Suppressor macrophage (primary cell): ENCODE measurements at regions not wholly inside any gene's neighbourhood (a gene's known extent, or its start where the extent isn't known, plus 50 kb on each side); places are given as distances from the start of the nearest gene placed in this dataset.

Experiments used
- DNase-seq, 4 experiments: peaks; one replicate each; pipeline ENCODE4 v3.0.0-alpha.2; 2020 to 2022

DNA sequence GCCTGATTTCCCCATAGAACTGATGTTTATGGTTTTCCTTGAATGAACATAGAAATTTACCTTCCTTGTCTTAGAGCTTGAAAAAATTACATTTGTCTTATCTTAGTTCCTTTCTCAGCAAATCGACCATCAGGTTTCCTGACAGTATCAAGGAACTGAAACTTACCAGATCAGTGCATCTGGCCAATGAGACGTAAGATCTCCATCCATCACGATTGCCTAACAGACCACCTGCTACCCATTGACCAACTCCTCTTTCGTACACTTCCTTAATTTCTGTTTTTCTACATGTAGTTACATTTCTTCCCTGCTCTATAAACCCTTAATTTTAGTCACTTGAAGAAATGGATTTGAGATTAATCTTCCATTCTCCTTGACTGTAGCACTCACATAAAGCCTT lies 57.4 kb upstream of the TMPRSS15 start:
- DNase-seq, result peak in 3 of 4 experiments; percentile 1 to 9 (median 6)

DNA sequence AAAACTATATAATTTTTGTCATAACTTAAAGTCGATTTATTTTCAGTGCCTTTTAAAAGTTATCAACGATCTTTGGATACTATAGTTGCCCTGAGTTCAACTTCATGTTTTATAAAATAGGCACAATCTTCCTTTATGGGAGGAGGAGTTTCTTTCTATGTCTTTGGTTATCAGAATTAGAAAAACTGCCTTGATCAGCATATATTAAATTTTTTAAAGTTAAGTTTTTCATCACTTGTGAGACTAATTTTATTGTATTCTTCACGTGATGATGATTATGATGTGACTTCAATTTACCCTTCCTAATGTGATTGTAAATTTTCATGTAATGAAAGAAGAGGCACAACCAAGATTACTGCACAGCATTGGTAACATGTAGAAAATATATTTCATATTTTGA lies 58.2 kb upstream of the TMPRSS15 start:
- no peak for DNase-seq

DNA sequence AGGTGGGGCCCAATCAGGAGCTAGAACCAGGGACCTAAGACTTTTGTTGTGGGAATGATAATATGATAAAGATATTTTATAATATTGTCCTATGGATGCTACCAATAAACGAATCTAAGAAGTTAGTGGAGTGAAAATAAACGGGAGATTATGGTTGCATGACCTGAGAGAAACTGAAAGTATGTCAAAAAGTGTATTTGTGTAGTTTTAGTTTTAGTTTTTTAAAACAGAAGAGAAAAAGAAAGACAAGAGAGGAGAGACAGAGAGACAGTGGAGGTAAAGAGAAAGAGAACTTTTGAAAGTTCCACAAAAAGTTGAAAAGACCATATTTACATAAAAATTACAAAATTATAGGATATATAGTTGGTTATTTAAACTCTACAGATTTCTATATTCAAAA lies 64.1 kb upstream of the TMPRSS15 start:
- no peak for DNase-seq

DNA sequence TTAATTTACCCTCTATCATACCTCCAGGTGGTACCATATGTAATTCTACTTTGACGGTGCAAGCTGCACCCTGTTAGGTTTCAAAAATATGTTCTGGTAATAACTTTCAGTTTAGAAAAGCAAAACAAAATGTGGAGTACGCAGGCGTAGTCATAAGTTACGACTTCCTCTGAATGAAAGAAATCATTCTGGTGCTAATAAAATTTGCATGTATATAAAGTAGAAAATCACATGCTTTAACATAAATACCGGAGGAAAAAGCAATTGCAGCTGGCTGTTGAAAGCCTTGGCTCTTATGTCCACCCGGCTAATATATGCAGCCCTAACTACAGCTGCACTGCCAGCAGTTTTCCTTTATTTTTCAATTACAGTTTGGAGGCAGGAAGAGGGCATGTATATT lies 65.2 kb upstream of the TMPRSS15 start:
- peak in 1 of 4 experiments; percentile 5 for DNase-seq

DNA sequence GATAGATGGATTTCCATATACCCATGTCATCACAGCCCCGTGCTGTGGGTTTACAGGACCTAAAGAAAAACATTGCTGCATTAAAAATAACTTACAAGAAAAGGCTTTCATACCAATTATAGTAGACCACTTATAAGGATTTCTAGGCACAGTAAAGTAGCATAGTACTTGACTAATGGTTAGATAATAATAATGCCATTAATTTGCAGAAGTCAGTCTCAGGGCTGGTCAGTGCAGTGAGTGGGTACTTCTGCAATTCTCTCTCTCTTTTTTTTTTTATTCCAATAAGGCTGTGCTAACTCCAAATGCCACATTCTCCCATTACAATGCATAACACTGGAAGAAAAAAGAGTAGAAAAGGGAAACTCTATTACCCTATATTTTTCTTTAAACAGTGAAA lies 73.1 kb upstream of the TMPRSS15 start:
- peak in 1 of 4 experiments; percentile 2 for DNase-seq

DNA sequence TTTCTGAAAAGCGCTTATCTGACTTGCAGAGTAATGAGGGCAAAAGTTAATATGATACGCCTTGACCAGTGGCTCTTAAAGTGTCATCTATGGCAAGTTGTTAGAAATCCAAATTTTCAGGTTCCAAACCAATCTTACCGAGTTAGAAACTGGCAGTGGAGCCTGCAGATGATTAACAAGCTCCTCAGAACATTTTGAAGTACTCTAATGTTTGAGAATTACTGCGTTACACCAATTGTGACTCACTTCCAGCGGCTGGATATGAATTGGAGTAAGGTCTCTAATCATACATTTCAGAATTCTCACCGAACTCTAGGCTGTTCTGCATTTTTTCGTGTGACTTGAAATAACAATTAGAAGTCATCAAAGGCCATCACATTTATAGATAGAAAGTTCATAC lies 73.5 kb upstream of the TMPRSS15 start:
- no peak for DNase-seq

DNA sequence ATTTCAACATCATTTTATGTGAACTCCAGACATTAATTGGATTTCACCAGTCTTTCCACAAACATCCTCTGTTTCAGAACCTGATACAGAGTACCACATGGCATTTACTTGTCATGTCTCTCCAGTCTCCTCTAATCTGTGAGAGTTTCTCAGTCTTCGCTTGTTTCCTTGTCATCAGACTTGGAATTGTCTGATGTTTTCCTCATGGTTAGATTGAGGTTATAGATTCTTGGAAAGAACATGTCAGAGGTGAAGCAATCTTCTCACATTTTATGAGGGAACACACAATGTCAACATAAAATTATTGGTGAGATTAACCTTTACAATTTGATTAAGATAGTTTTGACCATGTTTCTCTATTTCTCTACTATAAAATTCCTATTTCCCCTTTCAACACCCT lies 74.9 kb upstream of the TMPRSS15 start:
- no peak for DNase-seq

DNA sequence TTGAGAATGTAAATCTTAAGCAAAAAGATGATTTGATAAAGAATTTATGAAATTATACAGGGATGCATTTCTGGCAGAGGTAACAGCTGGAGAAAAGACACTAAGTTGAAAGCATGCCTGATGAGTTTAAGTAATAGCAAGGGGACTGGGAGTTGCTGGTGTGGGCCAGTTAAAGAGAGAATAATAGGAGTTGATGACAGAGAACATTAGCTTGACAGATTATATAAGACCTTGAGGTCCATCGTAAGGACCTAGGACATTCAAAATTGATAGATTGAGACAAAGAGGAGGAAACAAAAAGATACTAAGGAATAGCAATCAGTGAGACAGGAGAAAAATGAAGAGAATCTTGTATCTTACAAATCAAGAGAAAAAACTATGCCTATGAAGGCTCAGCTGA lies 84.7 kb upstream of the TMPRSS15 start:
- DNase-seq, result no peak

DNA sequence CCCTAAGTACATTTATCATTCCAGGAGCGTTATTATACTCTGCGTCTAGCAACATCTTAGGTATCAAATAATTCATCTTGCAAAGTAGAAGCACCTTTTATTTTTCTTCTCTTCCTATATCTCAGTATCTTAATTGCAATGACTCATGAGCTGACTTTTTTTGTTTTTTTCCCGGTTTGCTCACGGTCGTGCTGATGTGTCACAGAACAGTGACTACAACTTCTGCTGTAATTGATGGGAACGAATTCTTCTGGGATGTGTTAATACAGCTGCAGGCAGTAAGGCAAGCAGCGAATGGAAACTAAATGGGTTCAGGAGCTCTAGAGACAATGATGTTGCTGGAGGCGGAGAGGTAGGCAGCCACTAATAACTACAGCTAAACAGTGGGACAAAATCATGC lies 89.8 kb upstream of the TMPRSS15 start:
- no peak for DNase-seq

DNA sequence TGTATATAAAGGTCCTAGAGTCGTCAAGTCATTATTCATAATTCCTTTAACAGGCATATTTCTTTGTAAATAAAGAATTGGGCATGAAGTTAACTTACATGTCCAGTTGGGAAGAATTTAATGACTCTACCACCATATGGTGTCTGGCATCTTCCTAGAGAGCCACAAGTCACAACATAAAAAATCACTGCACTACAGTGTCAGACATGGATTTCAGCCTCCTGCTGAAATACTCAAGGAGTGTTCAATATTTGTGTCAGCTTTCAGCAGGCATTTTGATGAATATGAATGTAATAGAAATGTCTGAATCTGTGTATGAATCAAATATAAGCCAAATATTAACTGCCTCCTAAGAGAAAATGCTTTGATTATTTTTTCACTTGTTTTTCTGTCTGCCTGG lies 91.9 kb upstream of the TMPRSS15 start:
- DNase-seq, result no peak

DNA sequence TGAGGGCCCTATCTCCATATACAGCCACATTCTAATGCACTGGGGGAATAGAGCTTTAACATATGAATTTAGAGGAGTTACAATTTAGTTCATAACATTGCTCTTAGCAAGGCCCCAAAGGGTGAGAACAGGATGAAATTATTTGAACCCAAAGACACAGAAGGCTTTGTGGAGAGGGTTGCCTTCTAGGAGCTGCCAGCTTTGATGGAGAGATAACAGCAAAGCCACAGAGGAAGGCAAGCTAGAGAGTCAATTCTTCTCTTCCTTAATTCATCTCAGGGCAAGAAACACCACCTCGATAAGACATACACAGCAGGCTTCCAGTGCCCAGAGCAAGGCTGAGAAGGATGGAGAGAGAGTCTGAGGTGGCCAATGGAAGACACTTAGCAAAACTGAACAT lies 94.8 kb upstream of the TMPRSS15 start:
- no peak for DNase-seq

DNA sequence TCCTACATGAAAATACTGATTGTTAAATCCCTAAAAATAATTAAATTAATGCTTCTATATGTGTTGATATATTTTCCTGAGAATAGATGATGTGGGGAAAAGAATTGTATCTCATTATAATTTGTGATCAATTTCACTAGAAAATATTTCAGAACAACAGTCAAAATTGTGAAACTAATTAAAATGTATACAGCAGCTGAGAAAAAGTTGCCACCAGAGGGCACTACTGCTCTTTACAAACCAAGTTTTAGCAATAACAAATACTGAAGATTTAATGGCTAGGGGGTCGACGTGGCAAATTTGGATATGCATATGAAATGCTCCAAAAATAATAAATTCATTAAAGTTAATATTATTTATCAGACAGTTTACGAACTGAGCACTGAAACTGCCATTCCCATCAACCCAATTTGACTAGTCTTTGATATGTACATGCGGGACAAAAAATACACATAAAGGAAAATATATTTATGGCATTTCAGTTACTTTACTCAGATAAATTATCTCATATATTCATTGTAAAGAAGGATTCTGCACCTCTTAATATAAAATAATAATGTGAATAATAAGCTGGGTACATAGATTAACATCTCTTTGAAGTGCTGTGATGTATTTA lies 96.3 kb upstream of the TMPRSS15 start:
- DNase-seq, result peak; percentile 53 to 74 (median 60)

DNA sequence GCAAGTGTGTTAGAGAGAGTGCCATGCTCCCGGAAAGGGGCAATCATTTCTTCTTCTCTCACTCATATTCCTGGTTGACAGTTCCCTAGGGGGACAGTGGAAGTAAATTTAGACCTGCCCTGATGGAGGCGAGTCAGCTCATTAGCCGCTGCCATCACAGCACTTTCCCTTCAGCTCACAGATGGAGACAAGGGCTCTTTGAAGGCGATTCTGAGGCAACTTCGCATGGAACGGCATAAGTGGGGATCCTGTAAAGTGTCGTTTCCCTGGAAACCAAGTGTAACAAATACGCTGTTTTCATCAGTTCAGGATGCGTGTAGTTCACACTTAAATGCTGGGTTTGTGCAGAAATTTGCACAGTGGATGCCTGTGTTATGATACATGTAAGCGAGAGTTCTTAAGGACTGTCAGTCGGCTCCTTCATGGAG lies 114.5 kb upstream of the TMPRSS15 start:
- no peak for DNase-seq

DNA sequence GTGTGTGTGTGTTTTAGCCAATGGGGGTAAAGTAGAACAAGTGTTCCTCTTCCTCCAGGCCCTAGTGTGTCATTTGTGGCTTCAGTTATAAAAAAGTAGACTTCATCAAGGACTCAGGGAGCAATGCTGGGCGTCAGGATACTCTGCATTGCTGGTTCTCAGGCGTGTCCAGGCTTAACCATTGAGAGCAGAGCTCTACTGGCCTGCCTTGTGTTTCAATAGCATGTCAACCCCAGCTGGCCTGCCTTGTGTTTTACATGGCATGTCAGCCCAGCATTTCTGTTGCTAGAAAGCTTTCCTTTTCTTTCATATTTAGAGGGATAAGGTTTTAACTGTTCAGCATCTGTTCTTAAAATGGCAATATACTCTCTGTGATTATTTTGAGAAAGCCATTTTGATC lies 117.6 kb upstream of the TMPRSS15 start:
- DNase-seq, result no peak

DNA sequence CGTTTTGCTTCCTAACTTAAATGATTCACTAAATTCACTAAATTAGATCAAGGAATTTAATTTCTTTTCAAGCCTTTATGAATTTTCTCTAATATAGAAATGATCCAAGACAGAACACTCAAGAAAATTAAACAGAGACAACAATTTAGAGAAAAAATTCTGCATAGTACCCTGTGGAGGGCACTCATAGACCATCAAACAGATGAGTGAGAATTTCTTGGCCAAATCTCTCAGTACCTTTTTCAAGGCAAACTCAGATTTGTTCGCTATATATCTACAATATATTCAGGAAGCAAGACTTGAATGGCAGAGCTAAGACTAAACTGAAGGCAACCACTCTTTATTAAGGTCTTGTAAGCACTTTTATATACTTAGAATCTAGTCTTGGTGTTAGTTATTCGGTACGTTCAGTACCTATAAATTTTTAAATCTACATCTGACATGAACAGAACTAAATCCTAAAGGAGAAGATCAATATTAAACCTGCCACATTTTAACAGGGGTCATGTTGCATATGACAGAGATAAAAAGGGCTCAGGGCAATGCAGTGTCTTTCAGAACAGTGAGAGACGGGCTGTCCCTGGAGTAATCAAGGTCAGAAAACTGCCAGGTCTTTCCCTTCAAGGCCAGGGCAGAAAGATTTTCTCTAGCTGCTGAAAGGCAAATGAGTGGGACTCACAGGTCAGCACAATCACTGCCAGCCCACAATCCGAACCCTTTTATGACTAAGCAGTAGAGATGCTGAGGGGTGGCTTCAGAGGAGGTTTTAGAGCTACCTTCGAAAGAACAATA lies 118.8 kb upstream of the TMPRSS15 start:
- DNase-seq, result no peak

DNA sequence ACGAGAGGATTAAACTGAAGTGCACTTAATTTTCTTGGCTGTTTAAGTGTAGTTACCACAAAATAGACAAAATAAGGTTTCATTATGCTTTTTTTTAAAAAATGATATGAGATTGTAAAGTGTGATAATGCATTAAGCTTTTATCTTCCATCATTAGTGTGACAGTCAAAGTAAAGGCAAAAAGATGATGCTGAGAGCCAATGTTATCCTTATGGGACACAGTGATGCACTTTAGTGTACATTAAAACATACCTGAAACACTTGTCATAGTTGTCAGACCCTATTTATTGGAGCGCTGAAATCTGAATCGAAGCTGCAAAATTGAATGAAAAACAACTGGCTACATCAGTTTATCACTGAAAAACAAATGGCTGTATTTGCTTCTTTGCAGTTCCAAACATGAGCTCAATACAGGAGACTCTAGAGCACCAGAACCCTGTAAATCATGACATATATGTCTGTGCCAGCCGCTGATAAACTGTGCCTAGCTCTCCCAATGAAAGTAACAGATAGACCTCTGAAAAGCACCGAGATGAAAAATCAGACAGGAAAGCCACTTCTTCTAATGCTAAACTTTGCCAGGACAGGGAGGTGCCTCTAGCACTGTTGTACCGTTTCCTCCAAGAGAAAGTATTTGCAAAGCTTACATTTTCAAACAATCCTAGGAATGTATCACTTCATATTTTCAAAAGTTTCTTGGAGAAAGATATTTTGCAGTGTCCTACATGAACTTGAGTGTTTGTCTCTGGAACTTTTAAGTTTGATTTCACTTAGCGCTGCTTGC lies 120.7 kb upstream of the TMPRSS15 start:
- no peak for DNase-seq

DNA sequence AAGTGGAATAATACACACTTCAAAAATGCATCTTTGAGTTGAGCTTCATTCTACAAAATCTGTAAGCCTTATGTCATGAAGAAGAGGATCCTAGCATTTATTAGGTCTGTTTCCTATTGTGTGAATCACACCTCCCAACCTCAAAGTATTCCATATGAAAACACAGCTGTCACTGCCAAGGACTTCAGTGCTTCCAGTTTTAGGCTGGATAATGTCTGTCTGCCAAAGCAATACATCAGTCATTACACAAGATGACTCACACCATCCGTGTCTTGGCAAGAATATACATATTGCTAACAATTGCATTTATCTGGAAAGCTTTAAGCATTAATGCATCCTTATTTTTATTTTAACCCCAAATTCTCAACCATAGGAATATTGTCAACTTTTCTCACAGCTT lies 125.7 kb upstream of the TMPRSS15 start:
- no peak for DNase-seq

DNA sequence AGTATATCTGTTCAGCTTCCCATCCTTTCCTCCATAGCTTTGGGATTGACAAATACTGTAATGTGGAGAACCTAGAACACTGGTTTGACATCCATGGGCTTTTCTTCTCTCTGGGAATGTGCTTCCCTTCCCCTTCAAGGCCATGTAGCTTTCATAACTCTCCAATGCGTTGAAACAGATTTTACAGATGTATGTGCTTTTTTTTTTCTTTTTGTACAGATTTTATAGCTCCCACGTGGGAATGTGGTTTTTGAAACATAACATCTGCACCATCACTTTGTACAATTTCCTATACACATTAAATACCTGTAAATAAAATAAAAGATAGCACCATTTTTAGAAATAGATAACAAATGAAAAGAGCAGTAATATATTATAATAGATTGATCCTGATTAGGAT lies 138.5 kb upstream of the TMPRSS15 start:
- no peak for DNase-seq

DNA sequence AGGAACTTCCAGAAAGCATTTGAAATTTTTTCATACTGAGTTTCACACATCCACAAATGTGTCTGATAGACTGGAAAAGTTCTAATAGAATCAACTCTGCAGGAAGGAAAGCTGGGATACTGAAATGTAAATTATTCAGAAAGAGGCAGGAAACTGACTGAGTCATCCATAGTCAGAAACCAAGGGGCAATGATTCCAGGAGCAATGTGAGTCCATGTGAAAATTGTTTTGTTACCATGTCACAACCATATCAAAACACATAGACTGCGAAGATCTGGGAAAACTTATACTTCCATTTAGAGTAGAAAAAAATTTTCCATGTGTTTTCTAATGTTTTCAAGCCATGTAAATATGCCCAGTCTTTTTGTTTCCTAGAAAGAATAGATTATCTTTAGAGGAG lies 142.3 kb upstream of the TMPRSS15 start:
- DNase-seq, result no peak

DNA sequence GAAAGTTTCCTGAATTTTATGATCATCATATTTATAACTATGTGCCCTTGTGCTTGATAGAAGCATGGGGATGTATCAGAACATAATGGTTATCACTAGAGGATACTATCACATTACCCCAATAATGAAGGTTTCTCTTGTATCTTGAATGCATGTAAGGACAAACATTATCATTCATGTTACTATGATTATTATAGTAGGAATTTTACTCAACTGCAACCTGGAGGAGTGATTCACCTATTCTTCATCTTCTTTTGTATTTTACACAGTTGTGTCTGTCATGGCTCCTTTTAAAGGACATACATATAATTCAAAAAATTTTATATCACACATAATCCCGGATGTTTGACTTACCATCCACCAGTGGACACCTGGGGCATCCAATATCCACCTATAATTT lies 143.8 kb upstream of the TMPRSS15 start:
- DNase-seq, result no peak

DNA sequence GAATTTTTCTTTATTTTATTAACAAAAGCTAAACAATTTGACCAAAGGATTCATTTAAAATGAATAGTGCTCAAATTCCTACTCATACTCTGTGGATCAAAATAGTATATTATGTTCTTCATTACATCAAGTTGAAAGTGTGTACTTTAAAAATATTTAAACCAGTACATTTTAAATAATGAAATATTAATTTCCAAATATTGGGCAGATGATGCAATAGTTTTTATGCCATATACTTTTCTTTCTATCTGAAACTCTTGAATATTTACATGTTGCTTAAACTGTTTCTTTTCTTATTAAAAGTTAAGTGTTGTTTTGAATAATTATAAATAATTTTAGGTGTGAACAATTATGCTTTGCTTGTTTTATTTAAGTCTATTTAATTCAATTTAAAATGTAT lies 144.7 kb upstream of the TMPRSS15 start:
- no peak for DNase-seq

DNA sequence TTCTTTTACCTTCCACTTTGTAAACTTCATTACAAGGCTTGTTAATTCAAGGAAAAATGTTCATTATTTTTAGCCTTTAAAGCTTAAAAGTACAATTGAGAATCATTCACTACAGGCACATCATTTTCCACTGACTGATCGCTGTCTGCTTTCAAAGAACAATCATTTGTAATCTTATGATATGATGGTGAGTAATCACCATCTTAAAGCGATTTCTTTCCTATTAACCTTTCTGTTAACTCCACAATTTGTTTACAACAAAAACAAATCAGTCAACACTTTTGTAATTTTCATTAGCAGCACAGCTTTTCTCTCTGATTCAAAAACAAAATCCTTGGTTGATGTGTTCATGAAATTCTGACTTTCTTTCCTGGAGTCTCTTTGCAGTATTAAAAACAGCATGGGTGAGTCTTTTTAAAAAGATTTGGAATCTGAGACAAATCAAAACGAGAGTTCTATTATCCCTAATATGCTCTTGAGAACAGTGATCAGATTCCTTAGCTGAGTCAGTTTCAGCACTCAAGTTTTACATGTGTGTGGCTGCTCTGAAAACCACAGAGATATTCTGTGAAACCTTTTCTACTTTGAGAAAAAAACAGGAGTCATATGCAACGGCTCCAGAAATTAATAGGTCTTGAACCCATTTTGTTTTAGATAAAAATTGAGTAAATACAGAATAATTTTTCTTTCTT lies 145.8 kb upstream of the TMPRSS15 start:
- no peak for DNase-seq

DNA sequence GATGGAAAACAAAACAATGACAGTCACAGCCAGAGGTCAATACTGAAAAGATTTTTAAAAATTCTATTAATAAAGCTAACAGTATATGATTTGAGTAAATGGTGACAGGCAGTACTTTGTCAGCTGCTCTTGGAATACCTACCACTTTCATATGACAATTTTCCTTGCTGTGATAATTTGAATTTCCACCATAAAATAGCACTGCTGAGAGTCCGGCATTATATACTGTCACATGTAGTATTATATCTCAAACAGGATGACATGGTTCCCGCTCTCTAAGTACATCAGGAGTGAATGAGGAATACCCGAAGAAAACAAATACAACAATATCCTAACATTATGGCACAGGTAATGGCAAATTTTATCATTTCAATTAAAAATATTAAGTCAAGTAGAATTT lies 146.8 kb upstream of the TMPRSS15 start:
- no peak for DNase-seq
